KMS-11 (cell line): ENCODE measurements at regions not wholly inside any gene's neighbourhood (a gene's known extent, or its start where the extent isn't known, plus 50 kb on each side); places are given as distances from the start of the nearest gene placed in this dataset.

Experiments used
- H2AFZ ChIP-seq: fragments of 200-600 bp; sonication (generic); 2 replicates; pipeline ENCODE4 v1.6.1; 2016; ENCODE audit warnings: antibody characterized with exemption, mixed run types, low read depth
- H3K27ac ChIP-seq: fragments of 200-600 bp; sonication (generic); 2 replicates; pipeline ENCODE4 v1.6.1; 2016; ENCODE audit warnings: mild to moderate bottlenecking, mixed run types
- H3K27me3 ChIP-seq: fragments of 200-600 bp; sonication (generic); 2 replicates; pipeline ENCODE4 v1.6.1; 2017; ENCODE audit warnings: mild to moderate bottlenecking, low read depth, mixed run types, moderate library complexity; ENCODE audit not compliant: insufficient read depth
- H3K36me3 ChIP-seq: fragments of 200-600 bp; sonication (generic); 2 replicates; pipeline ENCODE4 v1.6.1; 2017; ENCODE audit warnings: mild to moderate bottlenecking, mixed run types; ENCODE audit not compliant: insufficient read depth
- H3K4me1 ChIP-seq: fragments of 200-600 bp; sonication (generic); 2 replicates; pipeline ENCODE4 v1.6.1; 2016; ENCODE audit warnings: mild to moderate bottlenecking, low read depth, mixed run types; ENCODE audit not compliant: poor library complexity, severe bottlenecking
- H3K4me2 ChIP-seq: fragments of 200-600 bp; sonication (generic); 2 replicates; pipeline ENCODE4 v1.7.0; 2016; ENCODE audit warnings: mild to moderate bottlenecking, mixed run types
- H3K4me3 ChIP-seq: fragments of 200-600 bp; sonication (generic); IDR thresholded peaks from 2 replicates; pipeline ENCODE4 v1.6.1; 2017; ENCODE audit warnings: low read depth, low read length, mixed read lengths; ENCODE audit not compliant: insufficient read depth
- H3K79me2 ChIP-seq: fragments of 200-600 bp; sonication (generic); 2 replicates; pipeline ENCODE4 v1.6.1; 2016; ENCODE audit warnings: low read depth, mixed run types; ENCODE audit not compliant: insufficient read depth
- H3K9ac ChIP-seq: fragments of 200-600 bp; sonication (generic); 2 replicates; pipeline ENCODE4 v1.6.1; 2016; ENCODE audit warnings: mild to moderate bottlenecking, mixed run types
- H4K20me1 ChIP-seq: fragments of 200-600 bp; sonication (generic); 2 replicates; pipeline ENCODE4 v1.6.1; 2016; ENCODE audit warnings: mild to moderate bottlenecking, mixed run types; ENCODE audit not compliant: insufficient read depth
- TF ChIP-seq, protein P1 (sequence below): fragments of 200-600 bp; sonication (generic); conservative IDR thresholded peaks from 2 replicates; pipeline ENCODE4 v1.6.1; 2017; ENCODE audit warnings: low read depth, mild to moderate bottlenecking, antibody characterized with exemption, low read length, moderate library complexity, mixed read lengths

DNA sequence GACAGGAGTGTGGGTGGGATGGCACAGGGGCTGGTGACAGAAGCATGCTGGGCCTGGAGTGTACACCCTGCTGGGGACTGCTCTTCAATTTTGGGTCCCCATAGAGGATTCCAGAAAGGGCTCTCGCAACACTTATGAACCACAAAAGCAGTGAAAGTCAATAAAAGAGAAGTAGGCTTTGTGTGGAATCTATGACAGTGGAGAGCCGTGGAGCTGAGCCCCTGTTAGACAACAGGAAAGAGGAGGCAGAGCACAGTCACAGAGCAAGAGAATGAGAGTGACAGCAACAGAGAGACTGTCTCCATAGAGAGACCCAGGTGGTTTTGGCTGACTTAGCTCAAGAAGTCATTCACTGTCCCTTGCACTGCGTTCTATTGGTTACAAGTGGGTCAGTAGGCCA is 135.1 kb upstream of the ATP6AP2 start:
- no peaks in the 10 kb centered on the region for H3K36me3 ChIP-seq
- H3K27me3 ChIP-seq: no peaks in the 10 kb centered on the region
- H3K4me3 ChIP-seq: no peak overlapping the region
- H2AFZ ChIP-seq: no peak overlapping the region
- H3K27ac ChIP-seq: no peak overlapping the region
- TF ChIP-seq, protein P1, sequence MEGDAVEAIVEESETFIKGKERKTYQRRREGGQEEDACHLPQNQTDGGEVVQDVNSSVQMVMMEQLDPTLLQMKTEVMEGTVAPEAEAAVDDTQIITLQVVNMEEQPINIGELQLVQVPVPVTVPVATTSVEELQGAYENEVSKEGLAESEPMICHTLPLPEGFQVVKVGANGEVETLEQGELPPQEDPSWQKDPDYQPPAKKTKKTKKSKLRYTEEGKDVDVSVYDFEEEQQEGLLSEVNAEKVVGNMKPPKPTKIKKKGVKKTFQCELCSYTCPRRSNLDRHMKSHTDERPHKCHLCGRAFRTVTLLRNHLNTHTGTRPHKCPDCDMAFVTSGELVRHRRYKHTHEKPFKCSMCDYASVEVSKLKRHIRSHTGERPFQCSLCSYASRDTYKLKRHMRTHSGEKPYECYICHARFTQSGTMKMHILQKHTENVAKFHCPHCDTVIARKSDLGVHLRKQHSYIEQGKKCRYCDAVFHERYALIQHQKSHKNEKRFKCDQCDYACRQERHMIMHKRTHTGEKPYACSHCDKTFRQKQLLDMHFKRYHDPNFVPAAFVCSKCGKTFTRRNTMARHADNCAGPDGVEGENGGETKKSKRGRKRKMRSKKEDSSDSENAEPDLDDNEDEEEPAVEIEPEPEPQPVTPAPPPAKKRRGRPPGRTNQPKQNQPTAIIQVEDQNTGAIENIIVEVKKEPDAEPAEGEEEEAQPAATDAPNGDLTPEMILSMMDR: no peak
- no peak overlapping the region for H3K4me2 ChIP-seq
- no peaks in the 10 kb centered on the region for H3K4me1 ChIP-seq
- H3K9ac ChIP-seq: no peak overlapping the region
- H4K20me1 ChIP-seq: no peaks in the 10 kb centered on the region
- H3K79me2 ChIP-seq: no peaks in the 10 kb centered on the region

DNA sequence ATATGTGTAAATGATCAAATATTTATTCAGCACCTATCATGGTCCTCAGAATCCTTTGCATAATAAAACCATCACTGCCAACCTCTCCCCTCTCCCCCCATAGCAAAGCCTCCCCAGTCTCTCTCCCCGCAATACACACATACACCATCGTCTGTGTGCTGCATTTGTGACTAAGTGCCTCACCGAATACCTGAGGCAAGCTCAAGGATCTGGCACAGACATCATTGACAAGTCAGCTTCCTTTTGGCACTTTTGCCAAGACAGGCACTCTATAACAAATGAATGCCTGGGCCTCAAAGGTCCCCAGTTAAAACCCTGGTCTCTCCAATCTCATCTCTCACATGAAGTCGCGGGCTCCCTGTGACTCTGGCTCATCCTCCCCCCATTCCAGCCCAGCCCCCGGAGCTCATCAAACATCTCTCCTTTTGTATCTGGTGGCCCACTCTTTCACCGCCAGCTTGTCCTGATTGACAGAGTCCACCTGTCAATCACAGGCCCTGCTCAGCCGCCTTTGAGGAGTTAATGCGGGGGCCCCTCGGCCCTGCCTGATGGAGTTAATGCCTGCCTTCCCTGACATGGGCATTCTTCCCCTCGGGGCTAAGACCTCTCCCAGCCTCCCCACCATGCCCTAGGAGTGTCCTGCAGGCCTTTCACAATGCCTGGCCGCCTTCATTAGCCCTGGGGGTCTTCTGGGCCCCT is 135.8 kb upstream of the ATP6AP2 start:
- Histone ChIP-seq H3K4me1 (no peaks in the 10 kb centered on the region), H3K27ac (no peak overlapping the region), H3K9ac (no peak overlapping the region), H3K79me2 (no peaks in the 10 kb centered on the region), H3K27me3 (no peaks in the 10 kb centered on the region), H3K4me3 (no peak overlapping the region), H4K20me1 (no peaks in the 10 kb centered on the region), H3K36me3 (no peaks in the 10 kb centered on the region), H3K4me2 (no peak overlapping the region), H2AFZ (no peak overlapping the region)
- TF ChIP-seq, protein P1: no peak

DNA sequence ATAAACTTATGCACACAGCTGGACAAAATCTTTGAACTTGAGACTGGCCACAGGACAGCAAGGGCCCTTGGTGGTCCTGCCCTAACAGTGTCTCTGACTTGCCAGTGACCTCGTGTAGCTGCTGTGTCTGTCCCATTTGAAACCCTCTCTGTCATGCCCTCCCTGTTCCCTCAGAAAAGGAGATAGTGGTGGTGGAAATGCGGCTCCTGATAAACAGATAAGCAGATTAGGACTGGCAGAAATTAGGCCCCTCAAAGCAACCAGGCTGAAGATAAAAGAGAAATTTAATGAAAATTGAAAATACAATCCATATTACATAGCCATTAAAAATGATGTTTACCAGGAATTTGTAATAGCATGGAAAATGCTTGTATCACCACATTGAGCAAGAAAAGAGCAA is 136.6 kb upstream of the ATP6AP2 start:
- H3K9ac ChIP-seq: no peak overlapping the region
- H2AFZ ChIP-seq: no peak overlapping the region
- no peak overlapping the region for H3K4me3 ChIP-seq
- no peaks in the 10 kb centered on the region for H3K4me1 ChIP-seq
- H3K36me3 ChIP-seq: no peaks in the 10 kb centered on the region
- TF ChIP-seq, protein P1: no peak
- no peak overlapping the region for H3K4me2 ChIP-seq
- H3K27me3 ChIP-seq: no peaks in the 10 kb centered on the region
- no peaks in the 10 kb centered on the region for H3K79me2 ChIP-seq
- no peaks in the 10 kb centered on the region for H4K20me1 ChIP-seq
- no peak overlapping the region for H3K27ac ChIP-seq

DNA sequence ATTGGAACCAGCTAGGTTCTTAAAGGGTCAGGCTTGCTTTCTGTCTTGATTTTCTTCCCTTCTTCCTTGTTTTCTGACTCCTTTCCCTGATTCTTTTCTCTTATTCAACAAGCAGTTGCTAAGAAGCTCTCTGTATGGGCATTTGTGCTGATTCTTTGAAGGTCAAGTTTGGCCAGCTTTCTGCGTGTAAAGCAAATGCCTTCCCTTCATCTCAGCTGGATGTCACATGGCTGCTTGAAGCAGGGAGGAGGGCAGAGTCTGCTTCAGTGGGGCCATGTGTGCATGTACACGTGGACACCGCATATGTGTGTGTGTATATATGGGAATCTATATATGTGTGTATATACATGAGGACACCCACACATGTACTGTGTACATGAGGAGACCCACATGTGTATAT is 139.9 kb upstream of the ATP6AP2 start:
- H3K9ac ChIP-seq: no peak overlapping the region
- TF ChIP-seq, protein P1: no peak
- no peak overlapping the region for H3K4me3 ChIP-seq
- H3K27ac ChIP-seq: no peak overlapping the region
- no peaks in the 10 kb centered on the region for H3K36me3 ChIP-seq
- H4K20me1 ChIP-seq: no peaks in the 10 kb centered on the region
- no peaks in the 10 kb centered on the region for H3K27me3 ChIP-seq
- H3K4me2 ChIP-seq: no peak overlapping the region
- no peaks in the 10 kb centered on the region for H3K79me2 ChIP-seq
- no peaks in the 10 kb centered on the region for H3K4me1 ChIP-seq
- no peak overlapping the region for H2AFZ ChIP-seq
